Karpas-422 (cell line): ENCODE measurements at regions not wholly inside any gene's neighbourhood (a gene's known extent, or its start where the extent isn't known, plus 50 kb on each side); places are given as distances from the start of the nearest gene placed in this dataset.
A peak's percentile ranks its signal among the peaks of the same experiment; 100 is the strongest.
"Not testable (repeated sequence)": the region's sequence is repeated elsewhere in the genome, so short reads cannot be mapped to it uniquely, and the experiment has no call there.

Source experiments
- DNase-seq: peaks from one replicate; pipeline ENCODE4 v3.0.0-alpha.2; 2015
- H2AFZ ChIP-seq: fragments of 200-600 bp; sonication (generic); 2 replicates; pipeline ENCODE4 v1.6.1; 2014; ENCODE audit warnings: antibody characterized with exemption, low read length, mixed read lengths
- H3K27ac ChIP-seq: fragments of 200-600 bp; sonication (generic); 2 replicates; pipeline ENCODE4 v1.5.1; 2014; ENCODE audit warnings: mild to moderate bottlenecking, low read length, moderate library complexity
- H3K27me3 ChIP-seq: fragments of 200-600 bp; sonication (generic); 2 replicates; pipeline ENCODE4 v1.6.1; 2014; ENCODE audit warnings: low read length, mixed read lengths
- H3K36me3 ChIP-seq: fragments of 200-600 bp; sonication (generic); 2 replicates; pipeline ENCODE4 v1.6.1; 2014; ENCODE audit warnings: low read length, mixed read lengths; ENCODE audit not compliant: insufficient read depth
- H3K4me1 ChIP-seq: fragments of 200-600 bp; sonication (generic); 2 replicates; pipeline ENCODE4 v1.6.1; 2014; ENCODE audit warnings: mild to moderate bottlenecking, low read length, mixed read lengths
- H3K4me2 ChIP-seq: fragments of 200-600 bp; sonication (generic); 2 replicates; pipeline ENCODE4 v1.6.1; 2014; ENCODE audit warnings: low read length, low read depth, mild to moderate bottlenecking; ENCODE audit not compliant: poor library complexity, severe bottlenecking
- H3K4me3 ChIP-seq: fragments of 200-600 bp; sonication (generic); 2 replicates; pipeline ENCODE4 v1.5.1; 2014; ENCODE audit warnings: mild to moderate bottlenecking, antibody characterized with exemption, low read length, mixed read lengths
- H3K79me2 ChIP-seq: fragments of 200-600 bp; sonication (generic); 2 replicates; pipeline ENCODE4 v1.6.1; 2014; ENCODE audit warnings: mild to moderate bottlenecking, low read length, mixed read lengths
- H3K9ac ChIP-seq: fragments of 200-600 bp; sonication (generic); 2 replicates; pipeline ENCODE4 v1.6.0; 2014; ENCODE audit warnings: low read length
- H3K9me2 ChIP-seq: fragments of 200-600 bp; sonication (generic), shearing (Covaris generic); replicated peaks from 2 replicates; pipeline ENCODE4 v1.6.0; 2014; ENCODE audit warnings: mild to moderate bottlenecking, low read length, moderate library complexity; ENCODE audit not compliant: insufficient read depth
- H3K9me3 ChIP-seq: fragments of 300-700, 200-600 bp; sonication (generic); 2 replicates; pipeline ENCODE4 v1.6.1; 2014; ENCODE audit warnings: low read length, mixed read lengths
- H4K20me1 ChIP-seq: fragments of 200-600 bp; sonication (generic); 2 replicates; pipeline ENCODE4 v1.6.1; 2014; ENCODE audit warnings: mild to moderate bottlenecking, antibody characterized with exemption, low read length, low read depth; ENCODE audit not compliant: insufficient read depth

DNA sequence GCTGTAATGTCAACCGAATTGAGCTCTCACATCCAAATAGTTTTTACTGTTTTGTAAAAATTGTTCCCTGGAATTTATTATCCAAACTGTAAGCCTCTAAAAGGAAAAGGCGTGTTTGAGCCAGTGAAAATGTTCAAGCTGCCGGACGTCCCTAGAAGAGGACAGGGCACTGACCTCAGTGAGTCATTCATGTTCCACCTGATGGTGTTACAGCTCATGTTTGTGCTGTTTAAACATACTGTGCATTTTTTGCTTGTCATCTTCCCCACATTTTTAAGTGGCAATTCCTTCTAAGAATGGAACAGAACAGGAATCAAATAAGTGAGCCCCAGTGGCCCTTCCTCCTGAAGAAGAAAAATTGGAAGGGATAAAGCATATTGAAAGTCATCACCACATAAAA lies 239.6 kb downstream of the ZNF37A start:
- H4K20me1 ChIP-seq, H3K4me2 ChIP-seq, DNase-seq: not testable (repeated sequence)

DNA sequence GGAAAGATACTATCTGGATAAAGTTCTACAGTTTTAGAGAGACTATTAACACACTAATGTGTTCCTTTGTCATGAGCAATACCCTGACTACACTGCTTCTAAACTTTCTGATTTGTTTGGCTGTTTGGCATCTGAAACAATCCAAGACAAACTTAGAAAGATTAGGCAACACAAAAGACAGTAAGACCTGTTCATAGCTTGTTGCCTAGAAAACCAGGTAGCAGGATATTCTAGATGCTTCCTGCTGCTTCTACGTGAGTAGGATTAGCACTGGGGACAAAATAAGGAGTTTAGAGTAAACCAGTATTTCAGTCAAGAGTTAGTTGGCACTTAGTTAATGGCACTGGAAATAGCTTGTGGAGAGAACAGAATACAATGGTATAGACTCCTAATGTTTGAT lies 256.5 kb downstream of the ZNF37A start:
- not testable (repeated sequence) for H2AFZ ChIP-seq, H3K9me2 ChIP-seq, H3K27ac ChIP-seq, H4K20me1 ChIP-seq, H3K79me2 ChIP-seq, H3K9ac ChIP-seq, DNase-seq, H3K27me3 ChIP-seq, H3K36me3 ChIP-seq, H3K4me2 ChIP-seq, H3K9me3 ChIP-seq, H3K4me3 ChIP-seq, H3K4me1 ChIP-seq

More for the DNA sequence above, 239.6 kb downstream of the ZNF37A start:
- not testable (repeated sequence) for H3K4me1 ChIP-seq, H2AFZ ChIP-seq, H3K36me3 ChIP-seq, H3K79me2 ChIP-seq, H3K27me3 ChIP-seq, H3K9me3 ChIP-seq, H3K9ac ChIP-seq, H3K4me3 ChIP-seq, H3K27ac ChIP-seq, H3K9me2 ChIP-seq

DNA sequence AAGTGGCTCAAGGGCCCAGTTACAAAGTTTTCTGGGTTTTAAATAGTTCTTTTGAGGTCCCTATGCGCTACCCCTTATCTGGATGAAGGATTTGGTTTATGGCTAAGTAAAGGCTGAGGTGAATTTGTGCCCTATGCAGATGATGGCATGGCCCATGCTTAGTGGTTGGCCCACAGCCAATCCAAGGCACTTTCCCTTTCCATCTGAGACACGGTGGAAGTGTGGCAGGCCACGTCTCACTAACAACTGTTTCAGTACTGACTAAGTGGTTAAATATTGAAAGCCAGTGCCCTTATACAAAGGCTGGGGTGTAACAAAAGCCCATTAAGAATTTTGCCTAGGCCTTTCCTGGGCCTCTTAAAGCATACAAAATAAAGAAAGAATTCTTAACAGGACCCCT lies 260.3 kb downstream of the ZNF37A start:
- DNase-seq, H3K9me3 ChIP-seq, H4K20me1 ChIP-seq, H3K4me2 ChIP-seq, H3K9me2 ChIP-seq, H3K36me3 ChIP-seq, H3K9ac ChIP-seq, H2AFZ ChIP-seq, H3K27me3 ChIP-seq, H3K27ac ChIP-seq, H3K4me3 ChIP-seq: not testable (repeated sequence)
- Histone ChIP-seq H3K79me2 (peaks cover 24% of the 10 kb centered on the region), H3K4me1 (peaks cover 13% of the 10 kb centered on the region)

GRCh38 chr10:38355911-38356526 lies 261.9 kb downstream of the ZNF37A start:
- H4K20me1 ChIP-seq, H3K9me2 ChIP-seq, H3K36me3 ChIP-seq, H3K9me3 ChIP-seq, H3K27me3 ChIP-seq: not testable (repeated sequence)
- Histone ChIP-seq H3K4me3 (peak overlapping the region; percentile 66), H3K27ac (peak overlapping the region; percentile 70), H2AFZ (0 out of 2 replicates have a peak overlapping the region, but pooled peaks have one; percentile 23), H3K9ac (peak overlapping the region; percentile 70), H3K4me2 (peak overlapping the region; percentile 75), H3K79me2 (peaks cover 30% of the 10 kb centered on the region), H3K4me1 (peaks cover 13% of the 10 kb centered on the region)
- peak; percentile 85 for DNase-seq

DNA sequence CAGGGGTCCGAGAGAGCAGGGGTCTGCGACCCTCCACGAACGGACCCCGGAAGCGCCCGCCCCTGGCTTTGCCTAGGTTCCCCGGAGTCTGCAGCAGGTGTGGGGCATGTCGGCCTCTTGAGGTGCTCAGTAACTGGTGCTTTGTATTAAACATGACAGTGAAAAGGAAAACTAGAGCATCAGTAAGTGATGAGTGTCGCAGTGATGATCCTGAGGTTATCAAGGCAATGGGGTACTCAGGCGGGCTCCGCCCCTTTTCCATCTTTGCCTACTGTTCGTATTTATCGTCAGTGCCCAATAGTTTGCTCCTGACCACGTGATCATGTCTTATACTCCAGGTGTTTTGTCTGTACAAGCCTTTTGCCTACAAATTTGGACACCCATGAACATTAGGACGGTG lies 262.4 kb downstream of the ZNF37A start:
- H3K36me3 ChIP-seq, H2AFZ ChIP-seq, H3K9me2 ChIP-seq, H3K9me3 ChIP-seq, H3K27me3 ChIP-seq, H4K20me1 ChIP-seq: not testable (repeated sequence)
- Histone ChIP-seq H3K4me3 (peak overlapping the region; percentile 65), H3K27ac (peak overlapping the region; percentile 70), H3K4me2 (peak overlapping the region; percentile 69), H3K79me2 (peaks cover 34% of the 10 kb centered on the region), H3K9ac (peak overlapping the region; percentile 70), H3K4me1 (peaks cover 13% of the 10 kb centered on the region)
- peak; percentile 50 for DNase-seq

DNA sequence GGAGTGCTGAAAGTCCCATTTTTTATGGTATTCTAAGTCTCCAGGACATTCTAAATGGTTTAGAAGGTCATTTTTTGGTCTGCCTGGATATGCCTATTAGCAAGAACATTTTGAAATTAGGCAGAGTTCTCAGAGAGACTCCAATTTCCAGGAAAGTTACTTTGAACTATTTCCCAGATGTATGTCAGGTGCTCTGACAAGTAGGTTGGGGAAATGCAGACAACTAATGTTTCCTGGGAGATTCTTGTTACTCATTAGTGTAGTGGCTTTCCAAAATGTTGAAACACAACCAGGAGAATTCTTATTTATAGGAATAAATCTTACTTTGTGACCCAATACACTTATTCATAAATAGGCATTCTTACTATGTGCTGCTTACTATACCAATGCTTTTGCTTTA lies 268.4 kb downstream of the ZNF37A start:
- not testable (repeated sequence) for H3K4me2 ChIP-seq, H3K4me1 ChIP-seq, H3K9ac ChIP-seq, H3K36me3 ChIP-seq, H2AFZ ChIP-seq, H3K9me3 ChIP-seq, H3K27me3 ChIP-seq, H3K4me3 ChIP-seq, H3K27ac ChIP-seq, H3K9me2 ChIP-seq, DNase-seq, H4K20me1 ChIP-seq
- peaks cover 30% of the 10 kb centered on the region for H3K79me2 ChIP-seq

DNA sequence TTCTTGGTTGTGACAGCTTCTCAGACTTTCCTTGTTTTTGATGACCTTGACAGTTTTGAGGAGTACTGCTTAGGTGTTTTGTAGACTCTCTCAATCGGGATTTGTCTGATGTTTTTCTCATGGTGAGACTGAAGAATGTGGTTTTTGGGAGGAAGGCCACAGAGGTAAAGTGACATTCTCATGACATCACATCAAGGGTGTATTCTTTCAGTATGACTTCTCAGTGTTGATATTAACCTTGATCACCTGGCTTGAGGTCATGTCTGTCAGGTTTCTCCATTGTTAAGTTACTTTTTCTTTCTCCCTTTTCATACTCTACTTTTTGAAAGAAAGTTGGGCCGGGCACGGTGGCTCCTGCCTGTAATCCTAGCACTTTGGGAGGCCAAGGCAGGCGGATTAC lies 269.9 kb downstream of the ZNF37A start:
- H3K4me3 ChIP-seq, H3K27me3 ChIP-seq, H3K36me3 ChIP-seq, H2AFZ ChIP-seq, H3K9ac ChIP-seq, H3K9me2 ChIP-seq, H3K9me3 ChIP-seq, DNase-seq, H3K4me1 ChIP-seq, H3K27ac ChIP-seq, H4K20me1 ChIP-seq, H3K4me2 ChIP-seq: not testable (repeated sequence)
- peaks cover 15% of the 10 kb centered on the region; the same call in 1 of the 2 replicates for H3K79me2 ChIP-seq

GRCh38 chr10:38365917-38366316 lies 271.8 kb downstream of the ZNF37A start:
- H3K4me1 ChIP-seq, H3K9me2 ChIP-seq, H3K4me2 ChIP-seq, H3K36me3 ChIP-seq, H2AFZ ChIP-seq, H3K79me2 ChIP-seq, H3K27me3 ChIP-seq, H3K27ac ChIP-seq, H4K20me1 ChIP-seq, H3K9me3 ChIP-seq, H3K4me3 ChIP-seq, H3K9ac ChIP-seq: not testable (repeated sequence)
- peak; percentile 73 for DNase-seq

- H3K9me3 ChIP-seq, H3K9me2 ChIP-seq, DNase-seq, H2AFZ ChIP-seq, H3K4me1 ChIP-seq, H3K4me2 ChIP-seq, H3K27ac ChIP-seq, H3K36me3 ChIP-seq, H3K9ac ChIP-seq, H3K4me3 ChIP-seq, H4K20me1 ChIP-seq, H3K79me2 ChIP-seq, H3K27me3 ChIP-seq: not testable (repeated sequence)
These were observed 289.7 kb downstream of the ZNF37A start for GRCh38 chr10:38383800-38384199.
